HCT116 (cell line): ENCODE measurements at regions not wholly inside any gene's neighbourhood (a gene's known extent, or its start where the extent isn't known, plus 50 kb on each side); places are given as distances from the start of the nearest gene placed in this dataset.
A peak's percentile ranks its signal among the peaks of the same experiment; 100 is the strongest.

ENCODE experiments used
- ATAC-seq: fragments of 200-7000 bp; cut with Tn5 transposase; 2 replicates; pipeline ENCODE4 v1.9.1; 2020; ENCODE audit warnings: mild to moderate bottlenecking, moderate library complexity
- BruUV-seq: library from RNA; stranded (reverse); fragments of 400-500 nt; replicated peaks from 2 replicates; lab custom pipeline; 2021; lab: Mats Ljungman, UMichigan
- CTCF ChIA-PET: fragments of 300-600 bp; sonication (Branson Sonifier 250); formaldehyde crosslinking; loops from one replicate; lab custom pipeline; 2021; ENCODE audit warnings: antibody characterized with exemption; lab: Charles Lee
- POLR2A ChIA-PET: fragments of 300-600, 350-600 bp; sonication (Branson Sonifier 250); formaldehyde crosslinking; loops from one replicate; lab custom pipeline; 2021; ENCODE audit warnings: antibody characterized with exemption; lab: Charles Lee
- RAD21 ChIA-PET, 2 experiments: fragments of 300-600 bp; sonication (Branson Sonifier 250); formaldehyde crosslinking; loops; one replicate each; lab custom pipeline; 2023; ENCODE audit warnings: low total read pairs in 2 of 2; ENCODE audit not compliant: uncharacterized antibody in 2 of 2, unreplicated experiment in 2 of 2, low non-redundant PET in 1 of 2; lab: Charles Lee
- DNase-seq: peaks from one replicate; pipeline ENCODE4 v3.0.0-alpha.2; 2010; ENCODE audit warnings: low read depth, low spot score
- H2AFZ ChIP-seq: fragments of 200-600 bp; shearing (Covaris generic), sonication (generic); 2 replicates; pipeline ENCODE4 v1.6.1; 2017; ENCODE audit warnings: low read depth, mixed run types, mixed read lengths, antibody characterized with exemption, low read length; ENCODE audit not compliant: poor library complexity, severe bottlenecking
- H3K27ac ChIP-seq: 2 replicates; pipeline ENCODE4 v1.5.1; 2012; ENCODE audit warnings: low read depth, low read length
- H3K27me3 ChIP-seq: fragments of 200-600 bp; sonication (generic); 2 replicates; pipeline ENCODE4 v1.6.1; 2016; ENCODE audit warnings: mixed run types, low read length, mixed read lengths; ENCODE audit not compliant: insufficient read depth
- H3K36me3 ChIP-seq, 2 experiments: fragments of 200-500 bp in 1 of 2; fragments of 200-600 bp in 1 of 2; sonication (Bioruptor generic) in 1 of 2; sonication (generic) in 1 of 2; 2 replicates each; pipeline versions ENCODE4 v1.5.1 to v1.6.1; 2014 to 2016; ENCODE audit warnings: low read length in 2 of 2, inconsistent platforms in 1 of 2, mixed read lengths in 1 of 2, mixed run types in 1 of 2; ENCODE audit not compliant: insufficient read depth in 2 of 2, control insufficient read depth in 1 of 2
- H3K4me1 ChIP-seq, 2 experiments: fragments of 200-600 bp in 1 of 2; sonication (generic) in 1 of 2; 2 replicates each; pipeline versions ENCODE4 v1.5.1 to v1.6.1; 2012 to 2017; ENCODE audit warnings: low read length in 2 of 2, inconsistent platforms in 1 of 2, mild to moderate bottlenecking in 1 of 2, mixed read lengths in 1 of 2, mixed run types in 1 of 2, moderate library complexity in 1 of 2; ENCODE audit not compliant: insufficient read depth in 2 of 2, control insufficient read depth in 1 of 2
- H3K4me2 ChIP-seq: fragments of 200-600 bp; sonication (generic); 2 replicates; pipeline ENCODE4 v1.6.1; 2017; ENCODE audit warnings: mixed run types, low read length, mixed read lengths
- H3K4me3 ChIP-seq, 2 experiments: fragments of 200-600 bp in 1 of 2; sonication (generic) in 1 of 2; replicated peaks in 1 of 2; 2 replicates each; pipeline ENCODE4 v1.5.1; 2011 to 2016; ENCODE audit warnings: low read length in 2 of 2, control low read depth in 1 of 2, low read depth in 1 of 2, mild to moderate bottlenecking in 1 of 2, mixed read lengths in 1 of 2, mixed run types in 1 of 2
- H3K79me2 ChIP-seq: fragments of 200-600 bp; sonication (generic); 2 replicates; pipeline ENCODE4 v1.6.1; 2017; ENCODE audit warnings: mild to moderate bottlenecking, mixed run types, low read length, moderate library complexity, mixed read lengths; ENCODE audit not compliant: insufficient read depth
- H3K9ac ChIP-seq: fragments of 200-600 bp; sonication (generic); 2 replicates; pipeline ENCODE4 v1.6.1; 2016; ENCODE audit warnings: low read length, mixed read lengths
- H3K9me2 ChIP-seq: fragments of 200-600 bp; sonication (generic), shearing (Covaris generic); 2 replicates; pipeline ENCODE4 v1.6.1; 2017; ENCODE audit warnings: mixed run types, mild to moderate bottlenecking, moderate library complexity; ENCODE audit not compliant: insufficient read depth
- H3K9me3 ChIP-seq, 2 experiments: fragments of 200-500 bp in 1 of 2; fragments of 200-600 bp in 1 of 2; sonication (Bioruptor generic) in 1 of 2; sonication (generic) in 1 of 2; 2 replicates each; pipeline ENCODE4 v1.6.1; 2014 to 2017; ENCODE audit warnings: low read length in 2 of 2, mixed read lengths in 2 of 2, inconsistent platforms in 1 of 2, low read depth in 1 of 2, mild to moderate bottlenecking in 1 of 2, mixed run types in 1 of 2, moderate library complexity in 1 of 2; ENCODE audit not compliant: control insufficient read depth in 1 of 2, insufficient read depth in 1 of 2
- H4K20me1 ChIP-seq: fragments of 200-600 bp; sonication (generic), shearing (Covaris generic); 2 replicates; pipeline ENCODE4 v1.6.1; 2017; ENCODE audit warnings: mixed run types, mild to moderate bottlenecking, moderate library complexity; ENCODE audit not compliant: insufficient read depth
- CBX3 ChIP-seq: IDR thresholded peaks from 2 replicates; pipeline ENCODE4 v1.6.1; 2012; ENCODE audit warnings: low read depth
- CEBPB ChIP-seq: IDR thresholded peaks from 2 replicates; pipeline ENCODE4 v1.6.1; 2012; ENCODE audit warnings: low read depth
- EZH2 ChIP-seq: fragments of 200-600 bp; sonication (generic); IDR thresholded peaks from 2 replicates; pipeline ENCODE4 v1.6.1; 2017; ENCODE audit warnings: antibody characterized with exemption, mixed run types
- EZH2phosphoT487 ChIP-seq: fragments of 200-600 bp; IDR thresholded peaks from 2 replicates; pipeline ENCODE4 v1.6.1; 2018; ENCODE audit warnings: antibody characterized with exemption, borderline replicate concordance
- FOSL1 ChIP-seq: IDR thresholded peaks from 2 replicates; pipeline ENCODE4 v1.6.1; 2012; ENCODE audit warnings: low read depth
- JUND ChIP-seq: IDR thresholded peaks from 2 replicates; pipeline ENCODE4 v1.6.1; 2012
- POLR2AphosphoS5 ChIP-seq: IDR thresholded peaks from 2 replicates; pipeline ENCODE4 v1.6.1; 2011; ENCODE audit warnings: mild to moderate bottlenecking, low read depth, low read length, moderate library complexity
- SIN3A ChIP-seq: IDR thresholded peaks from 2 replicates; pipeline ENCODE4 v1.6.1; 2012; ENCODE audit warnings: low read depth
- SP1 ChIP-seq: IDR thresholded peaks from 2 replicates; pipeline ENCODE4 v1.6.1; 2012; ENCODE audit warnings: low read depth
- SRF ChIP-seq: IDR thresholded peaks from 2 replicates; pipeline ENCODE4 v1.6.1; 2012; ENCODE audit warnings: low read depth
- YY1 ChIP-seq: IDR thresholded peaks from 2 replicates; pipeline ENCODE4 v1.6.1; 2011; ENCODE audit warnings: low read length, low read depth, moderate library complexity, mild to moderate bottlenecking; ENCODE audit not compliant: insufficient replicate concordance; ENCODE audit errors: extremely low read depth
- ZNF274 ChIP-seq: fragments of 200-500 bp; sonication (Bioruptor generic); IDR thresholded peaks from 2 replicates; pipeline ENCODE4 v1.6.1; 2014; ENCODE audit warnings: mild to moderate bottlenecking, low read depth, low read length, inconsistent platforms
- intact Hi-C: fragments of 100-400 bp; cut with micrococcal nuclease; formaldehyde crosslinking; loops from 2 replicates; pipeline ENCODE4 v1.10.0; 2022
- TF ChIP-seq, protein P1 (sequence below): IDR thresholded peaks from 2 replicates; pipeline ENCODE4 v1.6.1; 2011; ENCODE audit warnings: mild to moderate bottlenecking, low read length, moderate library complexity; ENCODE audit not compliant: insufficient replicate concordance; ENCODE audit errors: extremely low read depth
- TF ChIP-seq, protein P2 (sequence below): IDR thresholded peaks from 2 replicates; pipeline ENCODE4 v1.6.1; 2012

DNA sequence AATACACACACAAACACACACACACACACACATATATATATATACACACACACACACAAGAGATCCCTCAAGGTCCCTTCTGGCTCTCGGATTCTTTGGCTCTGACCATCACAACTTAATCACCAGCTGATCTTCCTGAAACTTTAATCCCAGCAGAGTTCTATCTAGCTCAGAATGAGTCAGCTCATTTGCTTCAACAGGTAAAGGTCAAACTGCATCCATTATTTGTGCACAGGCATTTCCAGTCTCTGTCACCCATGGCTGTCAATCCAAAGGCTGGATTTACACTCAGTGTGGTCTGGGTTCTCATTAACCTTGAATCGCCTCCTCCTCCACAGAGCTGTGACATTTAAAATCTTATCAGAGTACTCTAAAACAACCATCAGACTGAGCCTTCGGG is 113.3 kb upstream of the TMPO start (continued):
- TF ChIP-seq, protein P1, sequence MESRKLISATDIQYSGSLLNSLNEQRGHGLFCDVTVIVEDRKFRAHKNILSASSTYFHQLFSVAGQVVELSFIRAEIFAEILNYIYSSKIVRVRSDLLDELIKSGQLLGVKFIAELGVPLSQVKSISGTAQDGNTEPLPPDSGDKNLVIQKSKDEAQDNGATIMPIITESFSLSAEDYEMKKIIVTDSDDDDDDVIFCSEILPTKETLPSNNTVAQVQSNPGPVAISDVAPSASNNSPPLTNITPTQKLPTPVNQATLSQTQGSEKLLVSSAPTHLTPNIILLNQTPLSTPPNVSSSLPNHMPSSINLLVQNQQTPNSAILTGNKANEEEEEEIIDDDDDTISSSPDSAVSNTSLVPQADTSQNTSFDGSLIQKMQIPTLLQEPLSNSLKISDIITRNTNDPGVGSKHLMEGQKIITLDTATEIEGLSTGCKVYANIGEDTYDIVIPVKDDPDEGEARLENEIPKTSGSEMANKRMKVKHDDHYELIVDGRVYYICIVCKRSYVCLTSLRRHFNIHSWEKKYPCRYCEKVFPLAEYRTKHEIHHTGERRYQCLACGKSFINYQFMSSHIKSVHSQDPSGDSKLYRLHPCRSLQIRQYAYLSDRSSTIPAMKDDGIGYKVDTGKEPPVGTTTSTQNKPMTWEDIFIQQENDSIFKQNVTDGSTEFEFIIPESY = no peak
- peak; percentile 35; the same call in 1 of the 2 replicates for TF ChIP-seq SIN3A
- TF ChIP-seq SRF = peak; percentile 35; the same call in 1 of the 2 replicates

DNA sequence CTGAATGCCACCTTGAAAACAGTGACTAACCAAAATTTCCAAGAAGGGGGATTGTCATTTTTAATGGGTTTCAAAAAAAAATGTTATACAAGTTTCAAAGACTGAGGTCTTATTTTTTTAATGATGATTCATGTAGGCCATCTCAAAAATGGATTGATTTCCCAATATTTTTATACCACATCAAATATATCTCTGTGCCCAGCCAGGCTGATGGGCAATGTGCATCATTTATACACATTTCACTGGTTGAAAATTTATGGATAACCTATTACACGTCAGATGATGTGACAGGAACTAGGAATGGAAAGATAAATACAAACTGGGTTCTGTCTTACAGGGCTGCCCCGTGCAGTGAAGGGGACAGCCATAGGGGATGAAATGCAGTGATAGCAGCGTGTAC is 112.7 kb upstream of the TMPO start:
- Histone ChIP-seq H4K20me1 (no peaks in the 10 kb centered on the region), H3K9me2 (no peaks in the 10 kb centered on the region), H3K27ac (peak overlapping the region; percentile 88), H3K4me3 (no peak overlapping the region), H3K9ac (no peak overlapping the region), H2AFZ (peak overlapping the region; percentile 65), H3K9me3 (peaks cover 0 to 10% of the 10 kb centered on the region in 2 experiments; a peak in 1 of 4 replicates), H3K4me2 (peak overlapping the region; percentile 65), H3K27me3 (no peaks in the 10 kb centered on the region), H3K4me1 (peaks cover 65 to 72% of the 10 kb centered on the region in 2 experiments), H3K36me3 (no peaks in the 10 kb centered on the region), H3K79me2 (no peaks in the 10 kb centered on the region)
- intact Hi-C loops = no loop called here
- POLR2A ChIA-PET = no interaction called here
- RAD21 ChIA-PET = interaction anchor here in 1 of 2 experiments (0.7 kb wide), 1 partner anchor 15 kb away, joined by 3 read pairs; no protein-coding TSS in a partner anchor
- TF ChIP-seq EZH2phosphoT487 (no peak), FOSL1 (peak; percentile 42; the same call in 1 of the 2 replicates), EZH2 (no peak), POLR2AphosphoS5 (no peak), SIN3A (no peak), JUND (peak; percentile 71), ZNF274 (no peak), CBX3 (0 out of 2 replicates have a peak, but pooled peaks have one; percentile 20), CEBPB (0 out of 2 replicates have a peak, but pooled peaks have one; percentile 62), YY1 (no peak), SP1 (peak; percentile 71)
- TF ChIP-seq, protein P2, sequence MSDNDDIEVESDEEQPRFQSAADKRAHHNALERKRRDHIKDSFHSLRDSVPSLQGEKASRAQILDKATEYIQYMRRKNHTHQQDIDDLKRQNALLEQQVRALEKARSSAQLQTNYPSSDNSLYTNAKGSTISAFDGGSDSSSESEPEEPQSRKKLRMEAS = peak; percentile 6; the same call in 1 of the 2 replicates
- BruUV-seq = no TSS peak
- DNase-seq (no peak), ATAC-seq (peak; percentile 12)
- CTCF ChIA-PET = no interaction called here
